ENCODE measurements at regions not wholly inside any gene's neighbourhood (a gene's known extent, or its start where the extent isn't known, plus 50 kb on each side); places are given as distances from the start of the nearest gene placed in this dataset.
"Not testable (repeated sequence)": the region's sequence is repeated elsewhere in the genome, so short reads cannot be mapped to it uniquely, and the experiment has no call there.

DNA sequence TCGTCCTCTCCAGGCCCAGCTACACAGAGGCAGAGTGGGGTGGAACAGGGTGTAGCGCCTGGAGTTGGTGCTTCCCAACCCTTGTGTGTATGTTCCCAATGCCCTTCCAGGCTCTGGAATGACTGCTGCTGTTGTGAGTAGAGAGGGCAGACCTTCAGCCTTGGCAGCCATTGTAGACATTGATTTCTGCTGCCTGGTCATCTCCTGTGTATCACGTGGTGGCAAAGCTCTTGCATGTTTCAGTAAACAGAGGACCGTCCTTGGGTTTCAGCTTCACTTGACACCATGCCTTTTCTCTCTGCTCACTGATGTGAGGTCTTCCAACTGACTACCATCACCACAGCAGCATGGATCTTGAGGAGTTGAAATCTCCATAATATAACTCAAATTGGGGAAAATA lies 397.9 kb downstream of the COG6 start:
- POLR2A ChIA-PET = no interaction called here

DNA sequence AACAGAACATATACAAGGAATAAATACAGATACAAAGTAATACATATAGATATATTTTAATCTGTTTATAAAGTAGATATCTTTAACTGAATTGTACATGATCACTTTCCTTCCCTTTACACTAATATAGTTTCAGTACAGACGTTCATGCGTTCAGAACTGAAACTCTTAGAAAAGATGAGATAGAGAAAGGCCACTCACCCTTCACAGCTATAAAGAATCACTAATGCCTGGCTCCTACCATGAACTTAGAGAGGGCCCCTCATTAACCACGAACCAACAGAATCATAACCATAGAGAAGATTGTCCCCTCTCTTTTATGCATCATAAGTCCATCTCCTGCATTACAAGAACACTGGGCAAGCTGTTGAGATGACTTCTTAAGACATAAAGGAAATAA lies 399.0 kb downstream of the COG6 start:
- FAIRE-seq; POLR2A ChIA-PET; BruUV-seq (replicated peaks); H3K36me3 ChIP-seq (ENCODE audit: control insufficient read depth, insufficient read depth, low read length); H3K9me3 ChIP-seq (replicated peaks; ENCODE audit: control insufficient read depth, insufficient read depth, low read depth, low read length); H3K4me3 ChIP-seq; H3K9me1 ChIP-seq (ENCODE audit: control insufficient read depth, insufficient read depth, low read length); DNase-seq (ENCODE audit: extremely low read depth in 1 of 4, low spot score in 3 of 4); intact Hi-C loops (cut with micrococcal nuclease); CTCF ChIA-PET (ENCODE audit: low intra/inter-chr PET ratio); H3K9ac ChIP-seq (ENCODE audit: insufficient read depth in 1 of 2, low read depth in 2 of 2, low read length in 2 of 2); H3K4me1 ChIP-seq (replicated peaks in 1 of 2; ENCODE audit: control insufficient read depth in 2 of 2, insufficient read depth in 2 of 2, low read length in 2 of 2); H3K79me2 ChIP-seq (ENCODE audit: control insufficient read depth, insufficient read depth, low read length); H3K27me3 ChIP-seq (ENCODE audit: control insufficient read depth in 2 of 2, insufficient read depth in 2 of 2, low read length in 2 of 2); ATAC-seq; H3K4me2 ChIP-seq (ENCODE audit: insufficient read depth, low read length); H2AFZ ChIP-seq (ENCODE audit: low read depth, low read length); H3K27ac ChIP-seq (ENCODE audit: extremely low read depth, low read depth, low read length); H4K20me1 ChIP-seq (replicated peaks; ENCODE audit: control insufficient read depth, insufficient read depth, low read length): not testable (repeated sequence)
- in situ Hi-C loops (cut with MboI) = loop anchor here (25.0 kb wide), 1 partner anchor 633 kb away; no protein-coding TSS in a partner anchor
- WGBS (ENCODE audit: insufficient coverage, low coverage, missing lambda C conversion rate) = no CpG with 5 or more reads among the region's 3 CpGs

More for the DNA sequence above, 397.9 kb downstream of the COG6 start:
- WGBS (ENCODE audit: insufficient coverage, low coverage, missing lambda C conversion rate) = 0% methylated on average over 4 of the region's 4 CpGs
- no peak overlapping the region for H2AFZ ChIP-seq (ENCODE audit: low read depth, low read length)
- H4K20me1 ChIP-seq (replicated peaks; ENCODE audit: control insufficient read depth, insufficient read depth, low read length) = no peaks in the 10 kb centered on the region
- intact Hi-C loops (cut with micrococcal nuclease) = no loop called here
- no peak overlapping the region for H3K27ac ChIP-seq (ENCODE audit: extremely low read depth, low read depth, low read length)
- no peaks in the 10 kb centered on the region for H3K79me2 ChIP-seq (ENCODE audit: control insufficient read depth, insufficient read depth, low read length)
- no peaks in the 10 kb centered on the region for H3K36me3 ChIP-seq (ENCODE audit: control insufficient read depth, insufficient read depth, low read length)
- H3K9me3 ChIP-seq (replicated peaks; ENCODE audit: control insufficient read depth, insufficient read depth, low read depth, low read length) = no peaks in the 10 kb centered on the region
- no TSS peak for BruUV-seq (replicated peaks)
- H3K9ac ChIP-seq (ENCODE audit: insufficient read depth in 1 of 2, low read depth in 2 of 2, low read length in 2 of 2) = no peak overlapping the region
- FAIRE-seq = no peak
- H3K27me3 ChIP-seq (ENCODE audit: control insufficient read depth in 2 of 2, insufficient read depth in 2 of 2, low read length in 2 of 2) = no peaks in the 10 kb centered on the region
- in situ Hi-C loops (cut with MboI) = loop anchor here (25.0 kb wide), 1 partner anchor 634 kb away; no protein-coding TSS in a partner anchor
- no peak overlapping the region for H3K4me3 ChIP-seq
- H3K9me1 ChIP-seq (ENCODE audit: control insufficient read depth, insufficient read depth, low read length) = no peaks in the 10 kb centered on the region
- CTCF ChIA-PET (ENCODE audit: low intra/inter-chr PET ratio) = no interaction called here
- DNase-seq (ENCODE audit: extremely low read depth in 1 of 4, low spot score in 3 of 4) = no peak
- ATAC-seq = no peak
- H3K4me1 ChIP-seq (replicated peaks in 1 of 2; ENCODE audit: control insufficient read depth in 2 of 2, insufficient read depth in 2 of 2, low read length in 2 of 2) = no peaks in the 10 kb centered on the region
- no peak overlapping the region for H3K4me2 ChIP-seq (ENCODE audit: insufficient read depth, low read length)
- TF ChIP-seq HEY1 (CRISPR knock-in tag; IDR thresholded peaks at IDR 0.05; ENCODE audit: borderline replicate concordance) = no peak
- no peak for TF ChIP-seq ESRRB (CRISPR knock-in tag; IDR thresholded peaks at IDR 0.05; ENCODE audit: borderline replicate concordance)
- TF ChIP-seq, protein P1, sequence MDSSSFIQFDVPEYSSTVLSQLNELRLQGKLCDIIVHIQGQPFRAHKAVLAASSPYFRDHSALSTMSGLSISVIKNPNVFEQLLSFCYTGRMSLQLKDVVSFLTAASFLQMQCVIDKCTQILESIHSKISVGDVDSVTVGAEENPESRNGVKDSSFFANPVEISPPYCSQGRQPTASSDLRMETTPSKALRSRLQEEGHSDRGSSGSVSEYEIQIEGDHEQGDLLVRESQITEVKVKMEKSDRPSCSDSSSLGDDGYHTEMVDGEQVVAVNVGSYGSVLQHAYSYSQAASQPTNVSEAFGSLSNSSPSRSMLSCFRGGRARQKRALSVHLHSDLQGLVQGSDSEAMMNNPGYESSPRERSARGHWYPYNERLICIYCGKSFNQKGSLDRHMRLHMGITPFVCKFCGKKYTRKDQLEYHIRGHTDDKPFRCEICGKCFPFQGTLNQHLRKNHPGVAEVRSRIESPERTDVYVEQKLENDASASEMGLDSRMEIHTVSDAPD (CRISPR knock-in tag; IDR thresholded peaks at IDR 0.05) = no peak
- TF ChIP-seq, protein P2, sequence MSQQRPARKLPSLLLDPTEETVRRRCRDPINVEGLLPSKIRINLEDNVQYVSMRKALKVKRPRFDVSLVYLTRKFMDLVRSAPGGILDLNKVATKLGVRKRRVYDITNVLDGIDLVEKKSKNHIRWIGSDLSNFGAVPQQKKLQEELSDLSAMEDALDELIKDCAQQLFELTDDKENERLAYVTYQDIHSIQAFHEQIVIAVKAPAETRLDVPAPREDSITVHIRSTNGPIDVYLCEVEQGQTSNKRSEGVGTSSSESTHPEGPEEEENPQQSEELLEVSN (IDR thresholded peaks at IDR 0.05; ENCODE audit: borderline replicate concordance in 1 of 2, extremely low read depth in 1 of 2, insufficient read depth in 1 of 2, insufficient read length in 1 of 2, low read depth in 1 of 2, low read length in 1 of 2, poor library complexity in 1 of 2, severe bottlenecking in 1 of 2) = no peak
